ENCODE measurements at regions not wholly inside any gene's neighbourhood (a gene's known extent, or its start where the extent isn't known, plus 50 kb on each side); places are given as distances from the start of the nearest gene placed in this dataset.

DNA sequence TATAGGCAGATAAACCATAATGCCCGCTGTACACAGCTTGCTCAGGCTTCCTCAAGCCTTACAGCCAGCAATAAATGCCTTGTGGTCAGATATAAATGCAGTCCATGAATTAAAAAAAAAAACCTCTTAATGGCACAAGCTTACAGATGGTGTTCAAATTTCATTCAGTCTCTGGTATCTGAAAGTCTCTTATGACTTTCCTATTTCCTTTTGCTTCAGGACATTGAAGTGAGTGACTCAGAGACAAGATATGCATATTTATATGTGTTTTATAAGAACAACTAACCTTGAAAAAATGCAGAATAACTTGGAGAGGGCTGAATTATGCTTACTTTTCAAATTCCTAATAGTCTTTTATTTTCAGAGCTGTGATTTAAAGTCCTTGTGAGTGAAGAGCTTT is 426.9 kb upstream of the MIS18BP1 start:
- Mint-ChIP-seq H3K4me1 (no peaks in the 10 kb centered on the region), H3K36me3 (ENCODE audit: low read depth) (no peaks in the 10 kb centered on the region; the same call in 2 of the 3 replicates), H3K9me3 (peaks cover 5% of the 10 kb centered on the region; the same call in 2 of the 3 replicates), H3K4me3 (no peak overlapping the region), H3K27ac (no peak overlapping the region), H3K27me3 (ENCODE audit: insufficient read depth, low read depth, poor library complexity) (no peaks in the 10 kb centered on the region)
- no peak overlapping the region for H3K27ac ChIP-seq (ENCODE audit: low read depth)
- no peaks in the 10 kb centered on the region for H4K20me1 ChIP-seq (replicated peaks; ENCODE audit: insufficient read depth)
- H2AFZ ChIP-seq: no peak overlapping the region
- H3K4me1 ChIP-seq (ENCODE audit: insufficient read depth): no peaks in the 10 kb centered on the region
- no peak for ATAC-seq
- no peak for DNase-seq (ENCODE audit: low spot score)
- H3K9me2 ChIP-seq (ENCODE audit: insufficient read depth): no peaks in the 10 kb centered on the region
- no peaks in the 10 kb centered on the region for H3F3A ChIP-seq (replicated peaks; ENCODE audit: low read depth)
- TF ChIP-seq JUNB (IDR thresholded peaks at IDR 0.05; ENCODE audit: unreplicated experiment) (no peak), STAT1 (IDR thresholded peaks at IDR 0.05; ENCODE audit: unreplicated experiment) (no peak), EZH2phosphoT487 (IDR thresholded peaks at IDR 0.05; ENCODE audit: unreplicated experiment) (no peak), NANOG (IDR thresholded peaks at IDR 0.05; ENCODE audit: borderline replicate concordance) (no peak), POLR2AphosphoS5 (IDR thresholded peaks at IDR 0.05; ENCODE audit: low read depth) (no peak), EZH2 (IDR thresholded peaks at IDR 0.05; ENCODE audit: low read depth, unreplicated experiment) (no peak), ZNF331 (CRISPR knock-in tag; IDR thresholded peaks at IDR 0.05; ENCODE audit: low read depth) (no peak), ZNF114 (CRISPR knock-in tag; IDR thresholded peaks at IDR 0.05) (no peak), CREB1 (CRISPR knock-in tag; IDR thresholded peaks at IDR 0.05; ENCODE audit: low read depth) (no peak)
- TF ChIP-seq, protein P1, sequence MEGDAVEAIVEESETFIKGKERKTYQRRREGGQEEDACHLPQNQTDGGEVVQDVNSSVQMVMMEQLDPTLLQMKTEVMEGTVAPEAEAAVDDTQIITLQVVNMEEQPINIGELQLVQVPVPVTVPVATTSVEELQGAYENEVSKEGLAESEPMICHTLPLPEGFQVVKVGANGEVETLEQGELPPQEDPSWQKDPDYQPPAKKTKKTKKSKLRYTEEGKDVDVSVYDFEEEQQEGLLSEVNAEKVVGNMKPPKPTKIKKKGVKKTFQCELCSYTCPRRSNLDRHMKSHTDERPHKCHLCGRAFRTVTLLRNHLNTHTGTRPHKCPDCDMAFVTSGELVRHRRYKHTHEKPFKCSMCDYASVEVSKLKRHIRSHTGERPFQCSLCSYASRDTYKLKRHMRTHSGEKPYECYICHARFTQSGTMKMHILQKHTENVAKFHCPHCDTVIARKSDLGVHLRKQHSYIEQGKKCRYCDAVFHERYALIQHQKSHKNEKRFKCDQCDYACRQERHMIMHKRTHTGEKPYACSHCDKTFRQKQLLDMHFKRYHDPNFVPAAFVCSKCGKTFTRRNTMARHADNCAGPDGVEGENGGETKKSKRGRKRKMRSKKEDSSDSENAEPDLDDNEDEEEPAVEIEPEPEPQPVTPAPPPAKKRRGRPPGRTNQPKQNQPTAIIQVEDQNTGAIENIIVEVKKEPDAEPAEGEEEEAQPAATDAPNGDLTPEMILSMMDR (conservative IDR thresholded peaks at IDR 0.05; ENCODE audit: low read depth in 2 of 2): no peak
- TF ChIP-seq, protein P2, sequence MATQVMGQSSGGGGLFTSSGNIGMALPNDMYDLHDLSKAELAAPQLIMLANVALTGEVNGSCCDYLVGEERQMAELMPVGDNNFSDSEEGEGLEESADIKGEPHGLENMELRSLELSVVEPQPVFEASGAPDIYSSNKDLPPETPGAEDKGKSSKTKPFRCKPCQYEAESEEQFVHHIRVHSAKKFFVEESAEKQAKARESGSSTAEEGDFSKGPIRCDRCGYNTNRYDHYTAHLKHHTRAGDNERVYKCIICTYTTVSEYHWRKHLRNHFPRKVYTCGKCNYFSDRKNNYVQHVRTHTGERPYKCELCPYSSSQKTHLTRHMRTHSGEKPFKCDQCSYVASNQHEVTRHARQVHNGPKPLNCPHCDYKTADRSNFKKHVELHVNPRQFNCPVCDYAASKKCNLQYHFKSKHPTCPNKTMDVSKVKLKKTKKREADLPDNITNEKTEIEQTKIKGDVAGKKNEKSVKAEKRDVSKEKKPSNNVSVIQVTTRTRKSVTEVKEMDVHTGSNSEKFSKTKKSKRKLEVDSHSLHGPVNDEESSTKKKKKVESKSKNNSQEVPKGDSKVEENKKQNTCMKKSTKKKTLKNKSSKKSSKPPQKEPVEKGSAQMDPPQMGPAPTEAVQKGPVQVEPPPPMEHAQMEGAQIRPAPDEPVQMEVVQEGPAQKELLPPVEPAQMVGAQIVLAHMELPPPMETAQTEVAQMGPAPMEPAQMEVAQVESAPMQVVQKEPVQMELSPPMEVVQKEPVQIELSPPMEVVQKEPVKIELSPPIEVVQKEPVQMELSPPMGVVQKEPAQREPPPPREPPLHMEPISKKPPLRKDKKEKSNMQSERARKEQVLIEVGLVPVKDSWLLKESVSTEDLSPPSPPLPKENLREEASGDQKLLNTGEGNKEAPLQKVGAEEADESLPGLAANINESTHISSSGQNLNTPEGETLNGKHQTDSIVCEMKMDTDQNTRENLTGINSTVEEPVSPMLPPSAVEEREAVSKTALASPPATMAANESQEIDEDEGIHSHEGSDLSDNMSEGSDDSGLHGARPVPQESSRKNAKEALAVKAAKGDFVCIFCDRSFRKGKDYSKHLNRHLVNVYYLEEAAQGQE (IDR thresholded peaks at IDR 0.05; ENCODE audit: unreplicated experiment): no peak
- TF ChIP-seq, protein P3, sequence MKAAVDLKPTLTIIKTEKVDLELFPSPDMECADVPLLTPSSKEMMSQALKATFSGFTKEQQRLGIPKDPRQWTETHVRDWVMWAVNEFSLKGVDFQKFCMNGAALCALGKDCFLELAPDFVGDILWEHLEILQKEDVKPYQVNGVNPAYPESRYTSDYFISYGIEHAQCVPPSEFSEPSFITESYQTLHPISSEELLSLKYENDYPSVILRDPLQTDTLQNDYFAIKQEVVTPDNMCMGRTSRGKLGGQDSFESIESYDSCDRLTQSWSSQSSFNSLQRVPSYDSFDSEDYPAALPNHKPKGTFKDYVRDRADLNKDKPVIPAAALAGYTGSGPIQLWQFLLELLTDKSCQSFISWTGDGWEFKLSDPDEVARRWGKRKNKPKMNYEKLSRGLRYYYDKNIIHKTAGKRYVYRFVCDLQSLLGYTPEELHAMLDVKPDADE (IDR thresholded peaks at IDR 0.05): no peak
- TF ChIP-seq, protein P4, sequence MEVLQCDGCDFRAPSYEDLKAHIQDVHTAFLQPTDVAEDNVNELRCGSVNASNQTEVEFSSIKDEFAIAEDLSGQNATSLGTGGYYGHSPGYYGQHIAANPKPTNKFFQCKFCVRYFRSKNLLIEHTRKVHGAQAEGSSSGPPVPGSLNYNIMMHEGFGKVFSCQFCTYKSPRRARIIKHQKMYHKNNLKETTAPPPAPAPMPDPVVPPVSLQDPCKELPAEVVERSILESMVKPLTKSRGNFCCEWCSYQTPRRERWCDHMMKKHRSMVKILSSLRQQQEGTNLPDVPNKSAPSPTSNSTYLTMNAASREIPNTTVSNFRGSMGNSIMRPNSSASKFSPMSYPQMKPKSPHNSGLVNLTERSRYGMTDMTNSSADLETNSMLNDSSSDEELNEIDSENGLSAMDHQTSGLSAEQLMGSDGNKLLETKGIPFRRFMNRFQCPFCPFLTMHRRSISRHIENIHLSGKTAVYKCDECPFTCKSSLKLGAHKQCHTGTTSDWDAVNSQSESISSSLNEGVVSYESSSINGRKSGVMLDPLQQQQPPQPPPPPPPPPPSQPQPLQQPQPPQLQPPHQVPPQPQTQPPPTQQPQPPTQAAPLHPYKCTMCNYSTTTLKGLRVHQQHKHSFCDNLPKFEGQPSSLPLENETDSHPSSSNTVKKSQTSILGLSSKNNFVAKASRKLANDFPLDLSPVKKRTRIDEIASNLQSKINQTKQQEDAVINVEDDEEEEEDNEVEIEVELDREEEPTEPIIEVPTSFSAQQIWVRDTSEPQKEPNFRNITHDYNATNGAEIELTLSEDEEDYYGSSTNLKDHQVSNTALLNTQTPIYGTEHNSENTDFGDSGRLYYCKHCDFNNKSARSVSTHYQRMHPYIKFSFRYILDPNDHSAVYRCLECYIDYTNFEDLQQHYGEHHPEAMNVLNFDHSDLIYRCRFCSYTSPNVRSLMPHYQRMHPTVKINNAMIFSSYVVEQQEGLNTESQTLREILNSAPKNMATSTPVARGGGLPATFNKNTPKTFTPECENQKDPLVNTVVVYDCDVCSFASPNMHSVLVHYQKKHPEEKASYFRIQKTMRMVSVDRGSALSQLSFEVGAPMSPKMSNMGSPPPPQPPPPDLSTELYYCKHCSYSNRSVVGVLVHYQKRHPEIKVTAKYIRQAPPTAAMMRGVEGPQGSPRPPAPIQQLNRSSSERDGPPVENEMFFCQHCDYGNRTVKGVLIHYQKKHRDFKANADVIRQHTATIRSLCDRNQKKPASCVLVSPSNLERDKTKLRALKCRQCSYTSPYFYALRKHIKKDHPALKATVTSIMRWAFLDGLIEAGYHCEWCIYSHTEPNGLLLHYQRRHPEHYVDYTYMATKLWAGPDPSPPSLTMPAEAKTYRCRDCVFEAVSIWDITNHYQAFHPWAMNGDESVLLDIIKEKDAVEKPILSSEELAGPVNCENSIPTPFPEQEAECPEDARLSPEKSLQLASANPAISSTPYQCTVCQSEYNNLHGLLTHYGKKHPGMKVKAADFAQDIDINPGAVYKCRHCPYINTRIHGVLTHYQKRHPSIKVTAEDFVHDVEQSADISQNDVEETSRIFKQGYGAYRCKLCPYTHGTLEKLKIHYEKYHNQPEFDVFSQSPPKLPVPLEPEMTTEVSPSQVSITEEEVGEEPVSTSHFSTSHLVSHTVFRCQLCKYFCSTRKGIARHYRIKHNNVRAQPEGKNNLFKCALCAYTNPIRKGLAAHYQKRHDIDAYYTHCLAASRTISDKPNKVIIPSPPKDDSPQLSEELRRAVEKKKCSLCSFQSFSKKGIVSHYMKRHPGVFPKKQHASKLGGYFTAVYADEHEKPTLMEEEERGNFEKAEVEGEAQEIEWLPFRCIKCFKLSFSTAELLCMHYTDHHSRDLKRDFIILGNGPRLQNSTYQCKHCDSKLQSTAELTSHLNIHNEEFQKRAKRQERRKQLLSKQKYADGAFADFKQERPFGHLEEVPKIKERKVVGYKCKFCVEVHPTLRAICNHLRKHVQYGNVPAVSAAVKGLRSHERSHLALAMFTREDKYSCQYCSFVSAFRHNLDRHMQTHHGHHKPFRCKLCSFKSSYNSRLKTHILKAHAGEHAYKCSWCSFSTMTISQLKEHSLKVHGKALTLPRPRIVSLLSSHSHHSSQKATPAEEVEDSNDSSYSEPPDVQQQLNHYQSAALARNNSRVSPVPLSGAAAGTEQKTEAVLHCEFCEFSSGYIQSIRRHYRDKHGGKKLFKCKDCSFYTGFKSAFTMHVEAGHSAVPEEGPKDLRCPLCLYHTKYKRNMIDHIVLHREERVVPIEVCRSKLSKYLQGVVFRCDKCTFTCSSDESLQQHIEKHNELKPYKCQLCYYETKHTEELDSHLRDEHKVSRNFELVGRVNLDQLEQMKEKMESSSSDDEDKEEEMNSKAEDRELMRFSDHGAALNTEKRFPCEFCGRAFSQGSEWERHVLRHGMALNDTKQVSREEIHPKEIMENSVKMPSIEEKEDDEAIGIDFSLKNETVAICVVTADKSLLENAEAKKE (CRISPR knock-in tag; IDR thresholded peaks at IDR 0.05): no peak
- H3K27me3 ChIP-seq (ENCODE audit: insufficient read depth): no peaks in the 10 kb centered on the region
- H3K36me3 ChIP-seq (ENCODE audit: insufficient read depth): no peaks in the 10 kb centered on the region
- no peak overlapping the region for H3K4me3 ChIP-seq
- no peak overlapping the region for H3K4me2 ChIP-seq
- H3K79me2 ChIP-seq (replicated peaks; ENCODE audit: insufficient read depth): no peaks in the 10 kb centered on the region

Data from GM23338 (cell line).